NOMO-1 (cell line): ENCODE measurements at regions not wholly inside any gene's neighbourhood (a gene's known extent, or its start where the extent isn't known, plus 50 kb on each side); places are given as distances from the start of the nearest gene placed in this dataset.

Source experiments
- DNase-seq, 2 experiments: peaks; one replicate each; lab custom pipeline; 2025; ENCODE audit not compliant: unreplicated experiment in 2 of 2; lab: John Stamatoyannopoulos, UW

- no peak for DNase-seq
These were observed 155.7 kb upstream of the CDYL start for GRCh38 chr6:4620284-4621151.

DNA sequence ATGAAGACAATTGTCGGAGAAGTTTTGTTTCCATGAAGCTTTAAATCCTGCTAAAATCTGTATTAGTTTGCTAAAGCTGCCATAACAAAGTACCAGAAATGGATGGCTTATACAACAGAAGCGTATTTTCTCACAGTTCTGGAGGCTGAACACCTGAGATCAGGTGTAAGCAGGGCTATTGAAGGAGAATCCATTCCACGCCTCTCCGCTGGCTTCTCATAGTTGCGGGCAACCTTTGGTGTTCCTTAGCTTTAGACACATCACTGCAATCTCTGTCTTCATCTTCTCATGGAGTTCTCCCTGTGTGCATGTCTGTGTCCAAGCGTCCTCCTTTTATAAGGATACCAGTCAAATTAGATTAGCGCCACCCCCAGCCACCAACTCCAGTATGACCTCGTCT, 159.9 kb upstream of the CDYL start:
- DNase-seq = no peak

GRCh38 chr6:4615891-4616290, 160.3 kb upstream of the CDYL start:
- DNase-seq = no peak

DNA sequence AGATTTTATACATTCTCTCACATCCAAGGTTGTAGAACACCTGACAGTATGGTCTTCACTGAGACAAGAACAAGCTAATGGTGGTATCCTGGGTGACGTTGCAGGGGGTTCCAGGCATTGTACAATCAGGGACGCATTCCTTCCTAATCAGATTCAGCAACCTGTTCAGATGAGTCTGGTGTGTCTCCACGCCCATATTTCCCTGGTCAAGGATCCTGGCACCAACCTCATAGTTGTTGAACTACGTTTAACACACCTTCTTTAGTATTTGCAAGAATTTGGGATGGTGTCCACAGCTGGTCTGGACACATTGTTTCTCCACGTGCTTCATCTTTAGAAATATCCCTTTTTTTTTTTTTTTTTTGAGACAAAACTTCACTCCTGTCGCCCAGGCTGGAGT, 161.0 kb upstream of the CDYL start:
- DNase-seq = no peak

DNA sequence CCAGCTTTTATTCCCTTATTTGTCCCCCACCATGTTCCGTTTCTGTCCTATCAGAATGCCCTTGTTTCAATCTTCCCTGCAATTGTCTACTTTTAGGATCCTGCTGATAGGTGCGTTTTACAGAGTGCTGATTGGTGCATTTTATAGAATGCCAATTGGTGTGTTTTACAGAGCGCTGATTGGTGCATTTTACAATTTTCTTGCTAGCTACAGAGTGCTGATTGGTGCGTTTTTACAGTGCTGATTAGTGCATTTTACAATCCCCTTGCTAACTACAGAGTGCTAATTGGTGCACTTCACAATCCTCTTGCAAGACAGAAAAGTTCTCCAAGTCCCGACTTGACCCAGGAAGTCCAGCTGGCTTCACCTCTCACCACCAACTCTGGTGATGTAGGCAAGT, 161.6 kb upstream of the CDYL start:
- no peak for DNase-seq

GRCh38 chr6:4613795-4614194, 162.4 kb upstream of the CDYL start:
- DNase-seq = no peak

- no peak for DNase-seq
These were observed 162.8 kb upstream of the CDYL start for GRCh38 chr6:4613381-4613780.

GRCh38 chr6:4612636-4613171, 163.5 kb upstream of the CDYL start:
- DNase-seq = no peak

- DNase-seq = no peak
These were observed 164.6 kb upstream of the CDYL start for GRCh38 chr6:4611429-4612129.

- no peak for DNase-seq
These were observed 165.9 kb upstream of the CDYL start for GRCh38 chr6:4610256-4610655.

- DNase-seq = no peak
These were observed 167.7 kb upstream of the CDYL start for GRCh38 chr6:4608361-4609115.

GRCh38 chr6:4607793-4608192, 168.4 kb upstream of the CDYL start:
- no peak for DNase-seq

DNA sequence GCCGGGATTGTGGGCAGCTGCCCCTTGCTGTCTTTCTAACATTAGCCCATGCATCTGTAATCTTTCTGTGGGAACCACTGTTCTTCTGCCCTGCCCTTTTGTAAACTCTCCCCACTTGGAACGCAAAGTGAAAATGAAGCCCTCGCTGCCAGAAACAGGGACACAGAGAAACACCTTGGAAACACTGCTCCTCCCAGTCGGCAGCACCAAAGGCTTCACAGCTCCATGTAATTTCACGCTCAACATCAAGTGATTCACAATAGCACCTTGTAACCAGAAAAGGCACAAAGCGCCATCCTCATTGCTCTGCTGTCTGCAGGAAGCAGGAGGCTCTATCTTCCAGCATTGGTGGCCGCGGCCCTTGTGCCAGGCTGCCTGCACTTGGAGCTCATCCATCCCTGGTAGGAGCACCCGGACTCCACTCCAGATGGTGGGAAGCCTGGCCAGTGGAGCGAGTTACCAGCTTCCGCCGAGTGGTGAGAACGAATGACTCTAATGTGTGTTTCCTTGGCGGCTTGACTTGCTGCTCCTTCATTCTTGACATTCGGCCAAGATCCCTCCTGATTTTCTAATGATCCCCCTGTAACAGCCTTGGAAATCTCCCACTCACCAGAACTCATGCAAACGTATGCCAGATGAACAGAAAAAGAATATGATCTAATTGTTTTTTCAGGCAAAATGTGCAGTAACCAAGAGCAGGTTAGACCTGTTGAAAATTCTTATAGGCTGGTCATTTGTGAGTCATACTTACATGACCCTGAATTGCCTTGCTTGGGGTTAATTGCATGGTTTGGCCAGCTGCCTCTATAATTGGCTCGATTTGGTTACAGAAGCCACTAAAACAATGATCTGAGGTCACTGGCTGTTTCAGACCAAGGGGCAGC, 169.1 kb upstream of the CDYL start:
- no peak for DNase-seq

- DNase-seq = no peak
These were observed 170.2 kb upstream of the CDYL start for GRCh38 chr6:4606016-4606415.

DNA sequence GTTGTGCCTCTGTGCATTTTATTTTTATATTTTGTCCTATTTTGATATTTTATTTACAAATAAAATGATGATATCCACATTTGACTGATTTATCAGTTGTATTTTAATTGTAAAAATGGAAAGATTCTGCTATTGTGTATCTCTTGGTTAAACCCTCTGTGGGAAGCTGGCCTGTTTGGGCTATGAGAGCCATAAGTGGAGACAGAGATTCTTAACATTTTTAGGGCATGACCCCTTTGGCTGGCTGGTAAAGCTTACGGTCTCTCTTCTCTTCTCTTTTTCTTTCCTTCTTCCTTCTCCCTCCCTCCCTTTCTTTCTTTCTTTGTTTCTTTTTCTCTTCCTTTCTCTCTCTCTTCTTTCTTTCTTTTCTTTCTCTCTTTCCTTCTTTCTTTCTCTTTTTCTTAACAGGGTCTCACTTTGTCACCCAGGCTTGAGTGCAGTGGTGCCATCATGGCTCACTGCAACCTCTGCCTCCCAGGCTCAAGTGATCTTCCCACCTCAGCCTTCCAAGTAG, 172.3 kb upstream of the CDYL start:
- no peak for DNase-seq

GRCh38 chr6:4603291-4603690, 172.9 kb upstream of the CDYL start:
- DNase-seq = peak; percentile 12 to 37

DNA sequence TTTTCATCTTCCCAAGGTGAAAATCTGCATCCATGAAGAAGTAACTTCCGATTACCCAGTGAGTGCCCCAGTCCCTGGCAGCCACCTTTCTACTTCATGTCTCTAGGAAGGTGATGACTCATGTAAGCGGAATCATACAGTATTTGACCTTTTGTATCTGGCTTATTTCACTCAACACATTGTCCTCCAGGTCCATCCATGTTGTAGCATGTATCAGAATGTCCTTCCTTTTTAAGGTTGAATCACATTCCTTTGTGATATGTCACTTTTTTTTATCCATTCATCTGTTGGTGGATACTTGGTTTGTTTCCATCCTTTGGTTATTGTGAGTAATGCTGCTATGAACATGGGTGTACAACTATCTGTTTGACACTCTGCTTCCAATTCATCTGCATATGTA, 176.3 kb upstream of the CDYL start:
- no peak for DNase-seq

GRCh38 chr6:4598384-4598995, 177.7 kb upstream of the CDYL start:
- DNase-seq = no peak

GRCh38 chr6:4593951-4594350, 182.3 kb upstream of the CDYL start:
- no peak for DNase-seq

DNA sequence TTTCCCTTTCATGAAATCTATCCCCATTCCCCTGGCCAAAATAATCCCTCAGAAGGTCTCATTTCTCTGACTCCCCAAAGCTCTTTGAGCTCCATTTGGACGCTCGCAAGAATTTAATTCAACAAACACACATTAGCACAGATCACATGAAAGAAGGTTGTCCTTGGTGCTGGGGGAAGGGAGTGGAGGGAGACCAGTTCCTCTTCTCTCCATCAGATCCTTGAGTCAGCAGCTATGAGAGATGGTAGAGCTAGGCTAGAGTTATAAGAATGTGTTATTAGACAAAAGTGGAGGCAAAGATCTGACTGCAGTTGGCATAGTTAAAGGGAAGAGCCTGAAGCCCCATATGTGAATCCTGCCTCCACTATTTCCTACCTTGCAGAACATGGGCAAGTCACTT, 184.2 kb upstream of the CDYL start:
- no peak for DNase-seq
